ENCODE measurements at regions not wholly inside any gene's neighbourhood (a gene's known extent, or its start where the extent isn't known, plus 50 kb on each side); places are given as distances from the start of the nearest gene placed in this dataset.

GRCh38 chr10:28954211-28954610 lies 276.9 kb downstream of the BAMBI start:
- Mint-ChIP-seq H3K36me3 (ENCODE audit: low read depth) (no peaks in the 10 kb centered on the region), H3K4me1 (ENCODE audit: low read depth) (peaks cover 29% of the 10 kb centered on the region), H3K9me3 (ENCODE audit: low read depth) (peaks cover 15% of the 10 kb centered on the region), H3K27me3 (ENCODE audit: low read depth) (no peaks in the 10 kb centered on the region), H3K4me3 (ENCODE audit: unreplicated experiment) (no peak overlapping the region), H3K27ac (ENCODE audit: unreplicated experiment) (peak overlapping the region; percentile 67)
- DNase-seq (ENCODE audit: low spot score) = no peak
- no peak for TF ChIP-seq CTCF (IDR thresholded peaks at IDR 0.05)

GRCh38 chr10:28958468-28958867 lies 281.1 kb downstream of the BAMBI start:
- no peaks in the 10 kb centered on the region for H3K27me3 Mint-ChIP-seq (ENCODE audit: low read depth)
- H3K36me3 Mint-ChIP-seq (ENCODE audit: low read depth) = no peaks in the 10 kb centered on the region
- peaks cover 13% of the 10 kb centered on the region for H3K9me3 Mint-ChIP-seq (ENCODE audit: low read depth)
- H3K4me3 Mint-ChIP-seq (ENCODE audit: unreplicated experiment) = no peak overlapping the region
- no peak for DNase-seq (ENCODE audit: low spot score)
- H3K4me1 Mint-ChIP-seq (ENCODE audit: low read depth) = peaks cover 15% of the 10 kb centered on the region
- no peak overlapping the region for H3K27ac Mint-ChIP-seq (ENCODE audit: unreplicated experiment)
- TF ChIP-seq CTCF (IDR thresholded peaks at IDR 0.05) = no peak

- Mint-ChIP-seq H3K27me3 (ENCODE audit: low read depth) (no peaks in the 10 kb centered on the region), H3K4me1 (ENCODE audit: low read depth) (peaks cover 5% of the 10 kb centered on the region), H3K27ac (ENCODE audit: unreplicated experiment) (no peak overlapping the region), H3K9me3 (ENCODE audit: low read depth) (peaks cover 10% of the 10 kb centered on the region), H3K36me3 (ENCODE audit: low read depth) (no peaks in the 10 kb centered on the region), H3K4me3 (ENCODE audit: unreplicated experiment) (no peak overlapping the region)
- TF ChIP-seq CTCF (IDR thresholded peaks at IDR 0.05) = no peak
- no peak for DNase-seq (ENCODE audit: low spot score)
Observed at GRCh38 chr10:28959850-28960501, 282.7 kb downstream of the BAMBI start.

GRCh38 chr10:28962768-28963167 lies 285.4 kb downstream of the BAMBI start:
- no peak overlapping the region for H3K27ac Mint-ChIP-seq (ENCODE audit: unreplicated experiment)
- peaks cover 9% of the 10 kb centered on the region for H3K9me3 Mint-ChIP-seq (ENCODE audit: low read depth)
- no peaks in the 10 kb centered on the region for H3K27me3 Mint-ChIP-seq (ENCODE audit: low read depth)
- peaks cover 5% of the 10 kb centered on the region for H3K4me1 Mint-ChIP-seq (ENCODE audit: low read depth)
- no peak for TF ChIP-seq CTCF (IDR thresholded peaks at IDR 0.05)
- no peaks in the 10 kb centered on the region for H3K36me3 Mint-ChIP-seq (ENCODE audit: low read depth)
- H3K4me3 Mint-ChIP-seq (ENCODE audit: unreplicated experiment) = no peak overlapping the region
- DNase-seq (ENCODE audit: low spot score) = no peak

GRCh38 chr10:28963539-28964221 lies 286.4 kb downstream of the BAMBI start:
- Mint-ChIP-seq H3K4me3 (ENCODE audit: unreplicated experiment) (no peak overlapping the region), H3K27ac (ENCODE audit: unreplicated experiment) (no peak overlapping the region), H3K4me1 (ENCODE audit: low read depth) (peaks cover 5% of the 10 kb centered on the region), H3K27me3 (ENCODE audit: low read depth) (no peaks in the 10 kb centered on the region), H3K36me3 (ENCODE audit: low read depth) (no peaks in the 10 kb centered on the region), H3K9me3 (ENCODE audit: low read depth) (peaks cover 3% of the 10 kb centered on the region)
- DNase-seq (ENCODE audit: low spot score) = no peak
- no peak for TF ChIP-seq CTCF (IDR thresholded peaks at IDR 0.05)
